AG09319 (cell line): ENCODE measurements at regions not wholly inside any gene's neighbourhood (a gene's known extent, or its start where the extent isn't known, plus 50 kb on each side); places are given as distances from the start of the nearest gene placed in this dataset.

Source experiments
- DNase-seq: peaks from one replicate; pipeline ENCODE4 v3.0.0-alpha.2; 2010; ENCODE audit warnings: low read depth; ENCODE audit errors: extremely low read depth
- TF ChIP-seq, protein P1 (sequence below): IDR thresholded peaks from 2 replicates; pipeline ENCODE4 v1.5.1; 2011; ENCODE audit warnings: low read depth, mild to moderate bottlenecking, inconsistent platforms, low read length, moderate library complexity

GRCh38 chr4:106698621-106699195, 330.1 kb upstream of the GIMD1 start:
- TF ChIP-seq, protein P1, sequence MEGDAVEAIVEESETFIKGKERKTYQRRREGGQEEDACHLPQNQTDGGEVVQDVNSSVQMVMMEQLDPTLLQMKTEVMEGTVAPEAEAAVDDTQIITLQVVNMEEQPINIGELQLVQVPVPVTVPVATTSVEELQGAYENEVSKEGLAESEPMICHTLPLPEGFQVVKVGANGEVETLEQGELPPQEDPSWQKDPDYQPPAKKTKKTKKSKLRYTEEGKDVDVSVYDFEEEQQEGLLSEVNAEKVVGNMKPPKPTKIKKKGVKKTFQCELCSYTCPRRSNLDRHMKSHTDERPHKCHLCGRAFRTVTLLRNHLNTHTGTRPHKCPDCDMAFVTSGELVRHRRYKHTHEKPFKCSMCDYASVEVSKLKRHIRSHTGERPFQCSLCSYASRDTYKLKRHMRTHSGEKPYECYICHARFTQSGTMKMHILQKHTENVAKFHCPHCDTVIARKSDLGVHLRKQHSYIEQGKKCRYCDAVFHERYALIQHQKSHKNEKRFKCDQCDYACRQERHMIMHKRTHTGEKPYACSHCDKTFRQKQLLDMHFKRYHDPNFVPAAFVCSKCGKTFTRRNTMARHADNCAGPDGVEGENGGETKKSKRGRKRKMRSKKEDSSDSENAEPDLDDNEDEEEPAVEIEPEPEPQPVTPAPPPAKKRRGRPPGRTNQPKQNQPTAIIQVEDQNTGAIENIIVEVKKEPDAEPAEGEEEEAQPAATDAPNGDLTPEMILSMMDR = no peak
- no peak for DNase-seq

DNA sequence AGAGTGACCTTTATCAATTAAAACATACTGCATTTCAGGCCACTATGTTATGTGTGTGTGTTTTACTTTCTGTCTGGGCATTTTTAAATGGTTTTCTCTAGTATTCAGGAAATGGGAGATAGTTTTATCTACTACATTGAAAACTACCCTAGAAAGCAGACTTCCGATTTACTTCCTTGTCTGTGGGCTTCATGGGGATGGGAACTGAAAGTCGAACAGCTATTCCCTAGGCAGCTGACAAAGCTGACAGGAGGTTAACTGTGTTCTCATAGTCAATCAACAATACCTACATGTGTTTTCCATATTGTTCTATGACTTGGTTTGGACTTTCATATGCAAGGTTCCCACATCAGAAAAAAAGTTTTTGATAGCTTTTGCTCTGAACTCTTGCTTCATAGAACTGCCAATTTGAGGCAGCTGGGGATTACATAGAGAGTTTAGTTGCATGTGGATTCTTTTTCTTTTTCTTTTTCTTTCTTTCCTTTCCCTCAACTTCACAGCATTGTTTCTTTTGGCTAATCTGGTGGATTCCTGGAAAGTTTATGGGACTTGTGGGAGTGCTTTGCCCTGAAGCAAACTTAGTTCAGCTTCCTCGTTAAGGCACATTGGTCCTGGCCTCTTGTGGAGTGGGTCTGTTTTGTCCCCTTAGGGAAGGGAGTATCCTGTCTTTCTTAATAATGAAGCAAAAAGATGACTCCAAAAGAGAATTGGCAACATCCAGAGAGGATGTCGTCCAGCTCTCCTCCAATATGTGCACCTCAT, 327.1 kb upstream of the GIMD1 start:
- DNase-seq = no peak

GRCh38 chr4:106694232-106694631, 325.7 kb upstream of the GIMD1 start:
- no peak for DNase-seq
- TF ChIP-seq, protein P1 = no peak

More for the DNA sequence above, 327.1 kb upstream of the GIMD1 start:
- TF ChIP-seq, protein P1 = no peak

DNA sequence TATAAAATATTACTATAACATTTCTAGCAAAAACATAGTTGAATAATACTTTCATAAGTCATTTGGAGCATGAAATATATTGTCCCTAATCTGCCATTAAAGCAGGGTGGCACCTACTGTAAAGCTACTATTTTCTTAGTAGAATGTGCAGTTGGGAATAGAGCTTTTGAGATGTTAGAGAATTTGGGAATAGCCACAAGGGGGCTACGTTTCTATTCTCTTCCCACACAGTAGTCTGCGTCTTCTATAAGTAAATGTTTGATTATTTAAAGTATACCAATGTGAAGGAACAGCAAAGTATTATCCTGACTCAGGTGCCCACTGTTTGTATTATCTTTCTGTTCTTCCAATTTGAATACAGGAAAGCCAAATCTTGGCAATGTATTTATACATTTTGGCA, 323.2 kb upstream of the GIMD1 start:
- no peak for DNase-seq
- TF ChIP-seq, protein P1 = no peak

DNA sequence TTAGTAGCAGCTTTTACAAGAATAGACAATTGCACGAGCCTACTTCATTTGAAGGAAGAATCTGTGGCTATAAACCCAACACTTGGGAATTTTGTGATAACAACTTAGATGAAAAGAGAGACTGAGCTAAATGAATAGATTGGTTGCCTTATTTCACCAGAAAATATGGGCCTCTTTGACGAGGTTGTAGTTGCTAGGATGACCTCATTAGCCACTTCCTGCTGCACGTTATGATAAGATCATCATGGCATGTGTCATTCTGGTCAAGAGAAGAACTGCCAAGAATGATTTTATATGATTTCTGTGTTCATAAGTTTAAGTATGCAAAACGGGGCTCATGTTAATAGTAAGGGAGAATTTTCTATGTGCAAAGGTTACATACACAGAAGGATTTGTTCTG, 321.9 kb upstream of the GIMD1 start:
- TF ChIP-seq, protein P1 = no peak
- DNase-seq = no peak

GRCh38 chr4:106687026-106687425, 318.4 kb upstream of the GIMD1 start:
- TF ChIP-seq, protein P1 = no peak
- DNase-seq = no peak

- DNase-seq = no peak
- TF ChIP-seq, protein P1 = no peak
Measured at GRCh38 chr4:106681381-106681921, 312.9 kb upstream of the GIMD1 start.
